ENCODE measurements at regions not wholly inside any gene's neighbourhood (a gene's known extent, or its start where the extent isn't known, plus 50 kb on each side); places are given as distances from the start of the nearest gene placed in this dataset.
A peak's percentile ranks its signal among the peaks of the same experiment; 100 is the strongest.
"Not testable (repeated sequence)": the region's sequence is repeated elsewhere in the genome, so short reads cannot be mapped to it uniquely, and the experiment has no call there.

GRCh38 chr15:32536507-32537172 lies 56.6 kb upstream of the GOLGA8N start:
- H3K4me3 ChIP-seq, result peak overlapping the region; percentile 42 to 67 (median 53)
- WGBS, 2 donors, result 0% methylated on average over 2 to 21 of the region's 61 CpGs
- H3K27me3 ChIP-seq, H3K9me3 ChIP-seq, H3K4me1 ChIP-seq, H3K36me3 ChIP-seq: not testable (repeated sequence)
- peak overlapping the region in 3 of 4 donors; percentile 78 to 85 (median 79) for H3K27ac ChIP-seq
- peak in 1 of 2 donors; percentile 13 for DNase-seq (ENCODE audit: low spot score in 2 of 2)

GRCh38 chr15:32536057-32536493 lies 57.2 kb upstream of the GOLGA8N start:
- DNase-seq (ENCODE audit: low spot score in 2 of 2); H3K27ac ChIP-seq; H3K4me1 ChIP-seq; H3K4me3 ChIP-seq; H3K27me3 ChIP-seq; H3K36me3 ChIP-seq; H3K9me3 ChIP-seq: not testable (repeated sequence)
- no CpG with 5 or more reads among the region's 55 CpGs for WGBS, 2 donors

GRCh38 chr15:32535150-32535898 lies 57.9 kb upstream of the GOLGA8N start:
- H3K27me3 ChIP-seq; H3K4me1 ChIP-seq; H3K27ac ChIP-seq; H3K9me3 ChIP-seq; DNase-seq (ENCODE audit: low spot score in 2 of 2); H3K36me3 ChIP-seq; H3K4me3 ChIP-seq: not testable (repeated sequence)
- WGBS, 2 donors, result no CpG with 5 or more reads among the region's 10 CpGs

GRCh38 chr15:32522900-32523299 lies 67.5 kb upstream of the GOLGA8O start:
- H3K4me3 ChIP-seq; H3K27me3 ChIP-seq; H3K4me1 ChIP-seq; H3K9me3 ChIP-seq; H3K27ac ChIP-seq; H3K36me3 ChIP-seq; DNase-seq (ENCODE audit: low spot score in 2 of 2): not testable (repeated sequence)
- WGBS, 2 donors, result 77 to 86% methylated on average over 5 to 6 of the region's 6 CpGs

GRCh38 chr15:32522421-32522820 lies 67.0 kb upstream of the GOLGA8O start:
- H3K9me3 ChIP-seq; H3K4me3 ChIP-seq; H3K36me3 ChIP-seq; H3K27ac ChIP-seq; H3K4me1 ChIP-seq; DNase-seq (ENCODE audit: low spot score in 2 of 2); H3K27me3 ChIP-seq: not testable (repeated sequence)
- 92 to 96% methylated on average over 6 to 9 of the region's 9 CpGs for WGBS, 2 donors

GRCh38 chr15:32518976-32519375 lies 63.5 kb upstream of the GOLGA8O start:
- H3K27me3 ChIP-seq; H3K36me3 ChIP-seq; H3K4me3 ChIP-seq; H3K27ac ChIP-seq; DNase-seq (ENCODE audit: low spot score in 2 of 2); H3K9me3 ChIP-seq; H3K4me1 ChIP-seq: not testable (repeated sequence)
- 80 to 85% methylated on average over 7 of the region's 7 CpGs for WGBS, 2 donors

GRCh38 chr15:32518013-32518412 lies 62.6 kb upstream of the GOLGA8O start:
- not testable (repeated sequence) for H3K4me3 ChIP-seq; H3K9me3 ChIP-seq; H3K27ac ChIP-seq; DNase-seq (ENCODE audit: low spot score in 2 of 2); H3K36me3 ChIP-seq; H3K4me1 ChIP-seq; H3K27me3 ChIP-seq
- WGBS, 2 donors, result 82 to 83% methylated on average over 20 of the region's 20 CpGs

- H3K4me3 ChIP-seq; H3K4me1 ChIP-seq; H3K27ac ChIP-seq; DNase-seq (ENCODE audit: low spot score in 2 of 2); H3K9me3 ChIP-seq; H3K36me3 ChIP-seq; H3K27me3 ChIP-seq: not testable (repeated sequence)
- 95% methylated on average over 1 of the region's 1 CpG for WGBS, 2 donors
Observed at GRCh38 chr15:32516954-32517353, 61.5 kb upstream of the GOLGA8O start.

GRCh38 chr15:32513378-32513777 lies 57.9 kb upstream of the GOLGA8O start:
- not testable (repeated sequence) for H3K27me3 ChIP-seq; H3K4me3 ChIP-seq; H3K9me3 ChIP-seq; H3K36me3 ChIP-seq; DNase-seq (ENCODE audit: low spot score in 2 of 2); H3K4me1 ChIP-seq; H3K27ac ChIP-seq

- H3K27me3 ChIP-seq; DNase-seq (ENCODE audit: low spot score in 2 of 2); H3K27ac ChIP-seq; H3K9me3 ChIP-seq; H3K4me3 ChIP-seq; H3K4me1 ChIP-seq; H3K36me3 ChIP-seq: not testable (repeated sequence)
Observed at GRCh38 chr15:32510027-32510426, 54.6 kb upstream of the GOLGA8O start.

GRCh38 chr15:32508081-32508480 lies 52.6 kb upstream of the GOLGA8O start:
- not testable (repeated sequence) for H3K4me1 ChIP-seq; H3K9me3 ChIP-seq; H3K27me3 ChIP-seq; DNase-seq (ENCODE audit: low spot score in 2 of 2); H3K4me3 ChIP-seq; H3K27ac ChIP-seq; H3K36me3 ChIP-seq
- no CpG with 5 or more reads among the region's 7 CpGs for WGBS, 2 donors

- no CpG with 5 or more reads among the region's 2 CpGs for WGBS, 2 donors
- not testable (repeated sequence) for H3K9me3 ChIP-seq
Observed at GRCh38 chr15:32506787-32507186, 51.4 kb upstream of the GOLGA8O start.

GRCh38 chr15:32505633-32506032 lies 50.2 kb upstream of the GOLGA8O start:
- DNase-seq (ENCODE audit: low spot score in 2 of 2); H3K9me3 ChIP-seq; H3K4me1 ChIP-seq; H3K4me3 ChIP-seq; H3K27me3 ChIP-seq; H3K27ac ChIP-seq; H3K36me3 ChIP-seq: not testable (repeated sequence)
- WGBS, 2 donors, result no CpG with 5 or more reads among the region's 4 CpGs

More at GRCh38 chr15:32506787-32507186, 51.4 kb upstream of the GOLGA8O start:
- not testable (repeated sequence) for H3K27ac ChIP-seq; H3K4me3 ChIP-seq; DNase-seq (ENCODE audit: low spot score in 2 of 2); H3K36me3 ChIP-seq; H3K27me3 ChIP-seq; H3K4me1 ChIP-seq

Measured in tibial nerve (tissue), 4 donors.